ENCODE measurements at regions not wholly inside any gene's neighbourhood (a gene's known extent, or its start where the extent isn't known, plus 50 kb on each side); places are given as distances from the start of the nearest gene placed in this dataset.

GRCh38 chr2:40507432-40507831 is 55.5 kb upstream of the SLC8A1 start:
- CTCF ChIA-PET = no interaction called here
- no peaks in the 10 kb centered on the region for H3K27me3 Mint-ChIP-seq (ENCODE audit: low read depth)
- ATAC-seq (no peak), DNase-seq (no peak)
- no peak overlapping the region for H3K4me3 Mint-ChIP-seq
- no peaks in the 10 kb centered on the region for H3K36me3 Mint-ChIP-seq (ENCODE audit: low read depth)
- H3K27ac Mint-ChIP-seq = no peak overlapping the region
- no peaks in the 10 kb centered on the region for H3K4me1 Mint-ChIP-seq (ENCODE audit: low read depth)
- POLR2A ChIA-PET = no interaction called here
- no peaks in the 10 kb centered on the region for H3K9me3 Mint-ChIP-seq (ENCODE audit: insufficient read depth)

- no peak for DNase-seq
- no peak overlapping the region for H3K27ac Mint-ChIP-seq
- ChIA-PET POLR2A (no interaction called here), CTCF (no interaction called here)
- no peaks in the 10 kb centered on the region for H3K27me3 Mint-ChIP-seq (ENCODE audit: low read depth)
- ATAC-seq = no peak
- no peaks in the 10 kb centered on the region for H3K36me3 Mint-ChIP-seq (ENCODE audit: low read depth)
- no peak overlapping the region for H3K4me3 Mint-ChIP-seq
- no peaks in the 10 kb centered on the region for H3K4me1 Mint-ChIP-seq (ENCODE audit: low read depth)
- H3K9me3 Mint-ChIP-seq (ENCODE audit: insufficient read depth) = no peaks in the 10 kb centered on the region
These were observed 58.4 kb upstream of the SLC8A1 start for GRCh38 chr2:40510304-40510703.

- ATAC-seq (no peak), DNase-seq (no peak)
- H3K27me3 Mint-ChIP-seq (ENCODE audit: low read depth) = no peaks in the 10 kb centered on the region
- no peak overlapping the region for H3K27ac Mint-ChIP-seq
- no peaks in the 10 kb centered on the region for H3K4me1 Mint-ChIP-seq (ENCODE audit: low read depth)
- no peak overlapping the region for H3K4me3 Mint-ChIP-seq
- H3K36me3 Mint-ChIP-seq (ENCODE audit: low read depth) = no peaks in the 10 kb centered on the region
- CTCF ChIA-PET = no interaction called here
- no peaks in the 10 kb centered on the region for H3K9me3 Mint-ChIP-seq (ENCODE audit: insufficient read depth)
- POLR2A ChIA-PET = no interaction called here
These were observed 59.8 kb upstream of the SLC8A1 start for GRCh38 chr2:40511661-40512213.

- Mint-ChIP-seq H3K36me3 (ENCODE audit: low read depth) (no peaks in the 10 kb centered on the region), H3K27ac (no peak overlapping the region)
These were observed 60.4 kb upstream of the SLC8A1 start for GRCh38 chr2:40512256-40512655.

GRCh38 chr2:40513201-40513600 is 61.3 kb upstream of the SLC8A1 start:
- no peak overlapping the region for H3K4me3 Mint-ChIP-seq
- H3K27me3 Mint-ChIP-seq (ENCODE audit: low read depth) = no peaks in the 10 kb centered on the region
- no peaks in the 10 kb centered on the region for H3K36me3 Mint-ChIP-seq (ENCODE audit: low read depth)
- no peaks in the 10 kb centered on the region for H3K9me3 Mint-ChIP-seq (ENCODE audit: insufficient read depth)
- ATAC-seq (no peak), DNase-seq (no peak)
- no peaks in the 10 kb centered on the region for H3K4me1 Mint-ChIP-seq (ENCODE audit: low read depth)
- no peak overlapping the region for H3K27ac Mint-ChIP-seq
- POLR2A ChIA-PET = no interaction called here
- CTCF ChIA-PET = no interaction called here

More at GRCh38 chr2:40512256-40512655, 60.4 kb upstream of the SLC8A1 start:
- ATAC-seq (no peak), DNase-seq (no peak)
- Mint-ChIP-seq H3K4me1 (ENCODE audit: low read depth) (no peaks in the 10 kb centered on the region), H3K9me3 (ENCODE audit: insufficient read depth) (no peaks in the 10 kb centered on the region), H3K4me3 (no peak overlapping the region), H3K27me3 (ENCODE audit: low read depth) (no peaks in the 10 kb centered on the region)
- CTCF ChIA-PET = no interaction called here
- POLR2A ChIA-PET = no interaction called here

- H3K4me3 Mint-ChIP-seq = no peak overlapping the region
- H3K27ac Mint-ChIP-seq = no peak overlapping the region
- no peak for ATAC-seq
- H3K9me3 Mint-ChIP-seq (ENCODE audit: insufficient read depth) = no peaks in the 10 kb centered on the region
- H3K4me1 Mint-ChIP-seq (ENCODE audit: low read depth) = no peaks in the 10 kb centered on the region
- ChIA-PET POLR2A (no interaction called here), CTCF (interaction anchor here (0.6 kb wide), 1 partner anchor 18 kb away, joined by 4 read pairs; no protein-coding TSS in a partner anchor)
- DNase-seq = no peak
- no peaks in the 10 kb centered on the region for H3K36me3 Mint-ChIP-seq (ENCODE audit: low read depth)
- no peaks in the 10 kb centered on the region for H3K27me3 Mint-ChIP-seq (ENCODE audit: low read depth)
These were observed 64.7 kb upstream of the SLC8A1 start for GRCh38 chr2:40516604-40517003.

GRCh38 chr2:40528564-40528963 is 76.7 kb upstream of the SLC8A1 start:
- DNase-seq = no peak
- no peak for ATAC-seq
- Mint-ChIP-seq H3K9me3 (ENCODE audit: insufficient read depth) (peaks cover 4% of the 10 kb centered on the region), H3K4me1 (ENCODE audit: low read depth) (no peaks in the 10 kb centered on the region), H3K4me3 (no peak overlapping the region), H3K27ac (no peak overlapping the region), H3K27me3 (ENCODE audit: low read depth) (no peaks in the 10 kb centered on the region), H3K36me3 (ENCODE audit: low read depth) (no peaks in the 10 kb centered on the region)
- POLR2A ChIA-PET = no interaction called here
- CTCF ChIA-PET = no interaction called here

GRCh38 chr2:40531359-40531758 is 79.5 kb upstream of the SLC8A1 start:
- DNase-seq (no peak), ATAC-seq (no peak)
- H3K27me3 Mint-ChIP-seq (ENCODE audit: low read depth) = no peaks in the 10 kb centered on the region
- no peak overlapping the region for H3K27ac Mint-ChIP-seq
- H3K4me1 Mint-ChIP-seq (ENCODE audit: low read depth) = no peaks in the 10 kb centered on the region
- ChIA-PET POLR2A (no interaction called here), CTCF (no interaction called here)
- H3K4me3 Mint-ChIP-seq = no peak overlapping the region
- H3K9me3 Mint-ChIP-seq (ENCODE audit: insufficient read depth) = peaks cover 4% of the 10 kb centered on the region
- no peaks in the 10 kb centered on the region for H3K36me3 Mint-ChIP-seq (ENCODE audit: low read depth)

GRCh38 chr2:40534528-40534927 is 82.6 kb upstream of the SLC8A1 start:
- Mint-ChIP-seq H3K36me3 (ENCODE audit: low read depth) (no peaks in the 10 kb centered on the region), H3K4me3 (no peak overlapping the region), H3K4me1 (ENCODE audit: low read depth) (no peaks in the 10 kb centered on the region), H3K27ac (no peak overlapping the region), H3K9me3 (ENCODE audit: insufficient read depth) (no peaks in the 10 kb centered on the region), H3K27me3 (ENCODE audit: low read depth) (no peaks in the 10 kb centered on the region)
- ATAC-seq = no peak
- DNase-seq = no peak
- POLR2A ChIA-PET = no interaction called here
- CTCF ChIA-PET = interaction anchor here (0.6 kb wide), 1 partner anchor 18 kb away, joined by 4 read pairs; no protein-coding TSS in a partner anchor

GRCh38 chr2:40535972-40536371 is 84.1 kb upstream of the SLC8A1 start:
- DNase-seq (no peak), ATAC-seq (no peak)
- ChIA-PET POLR2A (no interaction called here), CTCF (no interaction called here)
- H3K27ac Mint-ChIP-seq = no peak overlapping the region
- no peaks in the 10 kb centered on the region for H3K9me3 Mint-ChIP-seq (ENCODE audit: insufficient read depth)
- no peaks in the 10 kb centered on the region for H3K27me3 Mint-ChIP-seq (ENCODE audit: low read depth)
- H3K4me1 Mint-ChIP-seq (ENCODE audit: low read depth) = no peaks in the 10 kb centered on the region
- no peak overlapping the region for H3K4me3 Mint-ChIP-seq
- H3K36me3 Mint-ChIP-seq (ENCODE audit: low read depth) = no peaks in the 10 kb centered on the region

- no peak for DNase-seq
- Mint-ChIP-seq H3K36me3 (ENCODE audit: low read depth) (no peaks in the 10 kb centered on the region), H3K4me3 (no peak overlapping the region), H3K27ac (no peak overlapping the region), H3K4me1 (ENCODE audit: low read depth) (no peaks in the 10 kb centered on the region), H3K27me3 (ENCODE audit: low read depth) (no peaks in the 10 kb centered on the region), H3K9me3 (ENCODE audit: insufficient read depth) (no peaks in the 10 kb centered on the region)
- ATAC-seq = no peak
- ChIA-PET POLR2A (no interaction called here), CTCF (no interaction called here)
These were observed 88.1 kb upstream of the SLC8A1 start for GRCh38 chr2:40540026-40540425.

- no peak overlapping the region for H3K27ac Mint-ChIP-seq
- H3K27me3 Mint-ChIP-seq (ENCODE audit: low read depth) = no peaks in the 10 kb centered on the region
- no peaks in the 10 kb centered on the region for H3K4me1 Mint-ChIP-seq (ENCODE audit: low read depth)
- ChIA-PET POLR2A (no interaction called here), CTCF (no interaction called here)
- DNase-seq = no peak
- no peaks in the 10 kb centered on the region for H3K36me3 Mint-ChIP-seq (ENCODE audit: low read depth)
- no peaks in the 10 kb centered on the region for H3K9me3 Mint-ChIP-seq (ENCODE audit: insufficient read depth)
- no peak overlapping the region for H3K4me3 Mint-ChIP-seq
- ATAC-seq = no peak
These were observed 91.5 kb upstream of the SLC8A1 start for GRCh38 chr2:40543381-40543780.

GRCh38 chr2:40544072-40544471 is 92.2 kb upstream of the SLC8A1 start:
- POLR2A ChIA-PET = no interaction called here
- CTCF ChIA-PET = no interaction called here
- DNase-seq (no peak), ATAC-seq (no peak)
- Mint-ChIP-seq H3K4me3 (no peak overlapping the region), H3K9me3 (ENCODE audit: insufficient read depth) (no peaks in the 10 kb centered on the region), H3K27me3 (ENCODE audit: low read depth) (no peaks in the 10 kb centered on the region), H3K36me3 (ENCODE audit: low read depth) (no peaks in the 10 kb centered on the region), H3K27ac (no peak overlapping the region), H3K4me1 (ENCODE audit: low read depth) (no peaks in the 10 kb centered on the region)
